MG63 (cell line): ENCODE measurements at regions not wholly inside any gene's neighbourhood (a gene's known extent, or its start where the extent isn't known, plus 50 kb on each side); places are given as distances from the start of the nearest gene placed in this dataset.

Source experiments
- DNase-seq: peaks from one replicate; pipeline ENCODE4 v3.0.0-alpha.2; 2020
- H3K27me3 ChIP-seq: fragments of 250-450 bp; sonication (Bioruptor Pico); 2 replicates; pipeline ENCODE4 v1.5.1; 2020; ENCODE audit warnings: mild to moderate bottlenecking, moderate library complexity
- H3K36me3 ChIP-seq: fragments of 250-450 bp; sonication (Bioruptor Pico); 2 replicates; pipeline ENCODE4 v1.5.1; 2020; ENCODE audit warnings: mild to moderate bottlenecking, moderate library complexity
- H3K4me3 ChIP-seq: fragments of 250-450 bp; sonication (Bioruptor Pico); 2 replicates; pipeline ENCODE4 v1.5.1; 2020; ENCODE audit warnings: mild to moderate bottlenecking, moderate library complexity
- H3K9me3 ChIP-seq: fragments of 250-450 bp; sonication (Bioruptor Pico); 2 replicates; pipeline ENCODE4 v1.5.1; 2020; ENCODE audit warnings: mild to moderate bottlenecking, moderate library complexity

DNA sequence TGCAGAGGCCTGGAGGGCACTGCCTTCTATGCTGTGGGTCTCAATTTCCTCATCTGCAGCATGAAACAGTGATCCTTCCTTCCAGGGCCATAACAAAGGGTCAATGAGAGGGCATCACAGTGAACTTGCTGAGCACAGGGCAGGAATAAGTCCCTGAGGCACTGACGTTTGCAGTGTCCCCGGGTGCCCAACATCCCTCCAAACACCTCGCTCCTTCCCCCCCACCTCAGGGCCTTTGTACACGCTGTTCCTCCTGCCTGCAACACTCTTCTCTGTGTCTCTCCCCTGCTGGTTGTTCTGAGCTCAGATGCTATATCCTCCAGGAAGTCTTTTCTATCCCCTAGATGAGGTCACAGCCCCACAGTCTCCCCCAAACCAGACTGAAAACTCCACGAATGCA lies 59.7 kb upstream of the TCF20 start:
- DNase-seq: no peak
- Histone ChIP-seq H3K36me3 (no peaks in the 10 kb centered on the region), H3K27me3 (no peaks in the 10 kb centered on the region), H3K4me3 (no peak overlapping the region), H3K9me3 (no peaks in the 10 kb centered on the region)

DNA sequence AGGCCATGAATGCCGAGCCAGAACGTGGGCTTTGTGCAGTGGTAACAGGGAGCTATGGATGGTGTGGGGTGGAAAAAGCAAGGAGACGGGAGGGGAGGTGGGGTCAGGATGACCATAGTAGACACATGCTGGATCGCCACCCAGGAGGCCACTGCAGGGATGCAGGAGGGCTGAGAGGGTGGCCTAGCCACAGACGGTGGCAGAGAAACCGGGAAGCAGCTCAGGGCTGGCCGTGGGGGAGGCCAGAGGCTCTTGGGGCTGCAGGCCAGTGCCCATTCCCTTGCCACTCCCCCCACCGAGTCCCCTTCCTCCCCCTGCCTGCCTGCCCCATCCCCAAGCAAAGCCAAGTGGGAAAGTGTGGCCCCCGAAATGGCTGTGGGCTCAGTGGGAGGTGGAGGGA lies 59.1 kb upstream of the TCF20 start:
- Histone ChIP-seq H3K27me3 (no peaks in the 10 kb centered on the region), H3K4me3 (no peak overlapping the region), H3K9me3 (no peaks in the 10 kb centered on the region), H3K36me3 (no peaks in the 10 kb centered on the region)
- DNase-seq: no peak

DNA sequence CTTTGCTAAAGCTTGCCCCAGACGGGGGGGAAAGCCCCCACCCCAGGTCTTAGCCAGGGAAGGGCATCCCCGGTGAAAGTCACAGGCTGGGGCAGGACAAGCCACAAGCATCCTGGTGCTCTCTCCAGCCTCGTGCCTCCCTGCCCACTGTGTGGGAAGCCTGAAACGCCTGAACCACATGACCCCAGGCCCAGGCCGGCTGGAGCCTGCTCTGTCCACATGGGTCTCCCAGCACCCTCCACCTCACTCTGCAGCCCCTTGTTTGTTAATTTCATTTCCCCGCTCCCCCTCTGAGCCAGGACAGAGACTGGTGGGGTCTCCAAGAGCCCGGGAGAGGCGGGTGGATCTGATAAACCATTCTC lies 58.3 kb upstream of the TCF20 start:
- H3K36me3 ChIP-seq: no peaks in the 10 kb centered on the region
- no peaks in the 10 kb centered on the region for H3K9me3 ChIP-seq
- no peak for DNase-seq
- H3K4me3 ChIP-seq: no peak overlapping the region
- H3K27me3 ChIP-seq: no peaks in the 10 kb centered on the region

DNA sequence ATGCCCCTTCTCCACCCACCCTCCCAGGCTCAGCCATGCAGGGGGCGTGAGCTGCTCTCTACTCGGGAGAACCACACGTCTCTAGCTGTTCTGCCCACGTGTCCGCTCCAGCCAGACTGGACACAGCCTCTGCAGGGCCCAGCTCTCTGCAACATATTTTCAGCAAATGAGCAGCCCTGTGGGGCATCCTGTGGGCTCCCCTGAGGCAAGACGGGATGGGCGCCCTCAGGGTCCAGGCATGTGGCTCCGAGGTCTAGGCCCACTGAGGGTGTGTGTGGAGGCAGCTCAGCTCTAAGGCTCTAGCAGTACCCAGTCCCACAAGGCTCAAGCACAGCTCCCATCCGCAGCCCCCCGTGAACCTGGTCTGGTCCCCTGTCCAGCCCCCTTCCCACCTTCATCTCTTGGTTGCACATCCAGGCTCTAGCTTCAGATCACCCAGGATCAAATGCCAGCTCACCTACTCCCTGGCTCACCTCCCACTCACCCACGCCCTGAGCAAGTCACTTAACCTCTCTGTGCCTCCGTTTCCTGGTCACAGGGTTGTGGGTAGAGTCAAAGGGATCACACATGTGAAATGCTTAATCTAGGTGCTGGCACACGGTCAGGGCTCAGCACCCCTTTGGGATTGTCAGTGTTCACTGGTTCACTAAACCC lies 57.8 kb upstream of the TCF20 start:
- no peak for DNase-seq

DNA sequence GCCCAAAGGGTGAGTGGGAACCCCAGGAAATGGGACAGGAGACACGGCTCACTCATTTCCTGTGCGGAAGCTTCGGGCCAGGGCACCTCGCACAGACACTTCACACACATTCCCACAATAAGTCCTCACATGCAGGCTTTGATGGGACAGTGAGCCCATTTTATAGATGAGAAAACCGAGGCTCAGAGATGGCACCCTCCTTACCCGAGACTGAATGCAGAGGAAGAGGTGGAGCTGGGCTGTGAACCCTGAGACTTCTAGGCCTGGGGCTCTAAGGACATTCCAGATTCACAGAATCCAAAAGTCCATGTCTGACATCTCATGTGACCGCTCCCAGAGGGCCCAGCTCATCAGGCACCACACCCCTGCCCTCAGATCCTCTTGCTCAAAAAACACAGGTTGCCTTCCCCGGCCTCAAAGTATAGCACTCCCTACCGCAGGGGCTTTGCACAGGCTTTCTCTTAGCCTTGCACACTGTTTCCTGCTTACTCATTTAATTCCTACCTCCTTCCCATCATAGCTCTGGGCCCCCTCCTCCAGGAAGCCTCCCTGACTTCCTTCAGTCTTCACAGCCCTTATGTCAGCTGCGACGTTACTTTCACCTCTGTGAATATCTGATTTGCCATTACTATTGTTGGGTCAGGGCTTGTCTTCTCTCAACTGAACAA lies 57.1 kb upstream of the TCF20 start:
- Histone ChIP-seq H3K4me3 (no peak overlapping the region), H3K27me3 (no peaks in the 10 kb centered on the region), H3K9me3 (no peaks in the 10 kb centered on the region), H3K36me3 (no peaks in the 10 kb centered on the region)
- no peak for DNase-seq

More for the DNA sequence above, 57.8 kb upstream of the TCF20 start:
- H3K9me3 ChIP-seq: no peaks in the 10 kb centered on the region
- no peaks in the 10 kb centered on the region for H3K36me3 ChIP-seq
- H3K4me3 ChIP-seq: no peak overlapping the region
- no peaks in the 10 kb centered on the region for H3K27me3 ChIP-seq

DNA sequence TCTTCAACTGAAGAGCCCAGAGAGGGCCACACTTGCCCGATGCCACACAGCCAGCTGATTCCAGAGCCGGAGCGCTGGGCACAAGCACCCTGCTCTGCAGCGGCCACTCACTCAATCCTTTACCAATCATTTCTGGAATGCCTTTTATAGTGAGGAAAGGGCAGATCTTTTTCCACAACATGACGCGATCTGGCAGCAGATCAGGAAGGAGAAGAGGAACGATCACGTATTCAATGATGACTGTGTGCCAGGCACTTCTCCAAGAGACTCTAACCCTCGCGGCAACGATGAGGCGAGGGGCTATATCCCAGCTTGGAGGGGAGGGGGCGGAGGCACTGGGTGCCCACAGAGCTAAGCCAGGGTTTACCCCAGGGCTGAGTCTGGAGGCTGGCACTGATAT lies 56.3 kb upstream of the TCF20 start:
- no peaks in the 10 kb centered on the region for H3K36me3 ChIP-seq
- no peaks in the 10 kb centered on the region for H3K27me3 ChIP-seq
- no peak overlapping the region for H3K4me3 ChIP-seq
- peak; percentile 80 for DNase-seq
- H3K9me3 ChIP-seq: no peaks in the 10 kb centered on the region

DNA sequence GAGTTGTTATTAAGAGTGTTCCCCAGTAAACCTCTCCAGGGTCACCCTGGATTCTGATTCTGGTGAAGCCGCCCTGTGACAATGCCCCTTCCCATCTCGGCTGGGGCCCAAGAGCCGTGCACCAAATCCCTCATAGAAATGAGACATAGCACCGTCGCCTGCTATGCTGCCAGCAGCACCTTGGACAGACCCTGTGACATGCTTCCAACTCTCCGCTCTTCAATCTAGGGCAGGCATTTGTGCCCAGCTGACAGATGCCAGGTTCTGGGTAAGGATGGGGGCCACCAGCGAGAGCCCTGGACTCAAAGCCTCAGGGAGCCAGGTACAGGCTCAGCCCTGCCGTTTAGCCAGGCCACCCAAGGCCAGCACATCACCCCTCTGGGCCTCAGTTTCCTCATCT lies 55.8 kb upstream of the TCF20 start:
- DNase-seq: no peak
- Histone ChIP-seq H3K27me3 (no peaks in the 10 kb centered on the region), H3K4me3 (no peak overlapping the region), H3K9me3 (no peaks in the 10 kb centered on the region), H3K36me3 (no peaks in the 10 kb centered on the region)

DNA sequence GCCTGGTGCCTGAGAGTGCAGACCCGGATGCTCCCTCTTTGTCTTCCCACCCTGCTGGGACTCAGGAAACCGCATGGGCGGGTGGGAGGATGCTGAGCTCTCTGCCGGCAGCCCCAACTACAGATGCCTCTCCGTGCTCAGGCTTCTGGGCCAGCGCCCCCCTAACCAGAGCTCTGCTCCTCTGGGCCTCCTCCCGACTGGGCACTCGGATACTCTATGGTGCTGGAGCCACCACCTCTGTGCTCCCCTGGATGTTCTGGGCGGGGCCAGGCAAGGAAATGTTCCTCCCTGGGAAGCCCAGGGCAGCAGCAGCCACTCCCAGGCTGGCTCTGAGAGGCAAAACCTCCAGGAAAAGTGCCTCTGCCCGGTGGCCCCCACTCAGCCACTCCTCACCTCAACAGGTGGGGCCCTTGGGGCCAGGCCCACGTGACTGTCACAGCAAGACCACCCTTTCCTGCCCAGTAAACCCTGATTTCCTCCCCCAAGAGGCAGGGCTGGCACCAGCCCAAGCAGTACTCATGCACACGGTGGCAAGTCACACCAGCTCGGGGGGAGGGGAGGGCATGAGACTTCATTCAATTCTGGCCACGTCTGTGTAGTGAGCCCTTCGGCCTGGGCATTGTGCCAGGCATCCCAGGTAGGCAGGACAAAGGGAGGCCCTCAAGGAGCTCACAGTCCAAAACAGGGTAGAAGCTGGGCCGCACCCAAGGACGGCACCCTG lies 54.7 kb upstream of the TCF20 start:
- no peak for DNase-seq
- no peaks in the 10 kb centered on the region for H3K27me3 ChIP-seq
- no peak overlapping the region for H3K4me3 ChIP-seq
- H3K36me3 ChIP-seq: no peaks in the 10 kb centered on the region
- H3K9me3 ChIP-seq: no peaks in the 10 kb centered on the region

DNA sequence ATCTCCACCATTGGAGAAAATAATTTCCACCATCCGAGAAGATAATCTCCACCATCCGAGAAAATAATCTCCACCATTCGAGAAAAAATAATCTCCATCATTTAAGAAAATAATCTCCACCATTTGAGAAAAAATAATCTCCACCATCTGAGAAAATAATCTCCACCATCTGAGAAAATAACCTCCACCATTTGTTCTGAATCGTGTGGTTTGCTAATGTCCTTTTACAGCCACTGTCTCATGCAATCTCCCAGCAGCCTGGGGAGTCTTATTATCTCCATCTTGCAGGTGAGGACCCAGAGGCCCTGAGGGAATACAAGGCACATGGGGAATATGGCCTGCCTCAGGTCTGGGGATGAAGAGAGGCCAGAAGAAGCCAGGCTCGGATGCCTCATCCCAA lies 54.1 kb upstream of the TCF20 start:
- Histone ChIP-seq H3K4me3 (no peak overlapping the region), H3K9me3 (no peaks in the 10 kb centered on the region), H3K36me3 (no peaks in the 10 kb centered on the region), H3K27me3 (no peaks in the 10 kb centered on the region)
- DNase-seq: no peak

DNA sequence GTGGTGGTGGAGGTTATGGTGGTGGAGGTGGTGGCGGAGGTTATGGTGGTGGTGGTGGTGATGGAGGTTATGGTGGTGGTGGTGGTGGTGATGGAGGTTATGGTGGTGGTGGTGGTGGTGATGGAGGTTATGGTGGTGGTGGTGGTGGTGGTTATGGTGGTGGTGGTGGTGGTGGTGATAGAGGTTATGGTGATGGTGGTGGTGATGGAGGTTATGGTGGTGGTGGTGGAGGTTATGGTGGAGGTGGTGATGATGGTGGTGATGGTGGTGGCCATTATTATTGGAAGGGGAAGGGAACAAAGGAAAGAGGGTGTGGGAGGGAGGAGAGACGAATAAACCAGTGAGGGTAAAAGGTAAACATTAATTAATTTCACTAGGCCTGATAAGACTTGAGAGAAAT lies 53.5 kb upstream of the TCF20 start:
- no peak for DNase-seq
- Histone ChIP-seq H3K9me3 (no peaks in the 10 kb centered on the region), H3K27me3 (no peaks in the 10 kb centered on the region), H3K36me3 (no peaks in the 10 kb centered on the region), H3K4me3 (no peak overlapping the region)

DNA sequence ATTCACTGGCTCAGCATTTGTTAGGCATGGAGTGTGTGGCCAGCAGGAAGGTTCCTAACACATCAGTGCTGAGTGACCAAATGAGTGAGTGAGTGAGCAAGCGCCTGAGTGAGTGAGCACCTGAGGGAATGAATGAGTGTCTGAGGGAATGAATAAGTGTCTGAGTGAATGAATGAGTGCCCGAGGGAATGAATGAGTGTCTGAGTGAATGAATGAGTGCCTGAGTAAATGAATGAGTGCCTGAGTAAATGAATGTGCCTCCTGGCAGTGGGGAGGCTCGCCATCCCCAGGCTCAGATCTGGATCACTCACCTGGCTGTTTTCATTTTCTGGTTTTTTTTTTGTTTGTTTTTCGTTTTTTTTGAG lies 52.1 kb upstream of the TCF20 start:
- H3K27me3 ChIP-seq: no peaks in the 10 kb centered on the region
- no peak overlapping the region for H3K4me3 ChIP-seq
- no peaks in the 10 kb centered on the region for H3K36me3 ChIP-seq
- DNase-seq: no peak
- H3K9me3 ChIP-seq: no peaks in the 10 kb centered on the region

DNA sequence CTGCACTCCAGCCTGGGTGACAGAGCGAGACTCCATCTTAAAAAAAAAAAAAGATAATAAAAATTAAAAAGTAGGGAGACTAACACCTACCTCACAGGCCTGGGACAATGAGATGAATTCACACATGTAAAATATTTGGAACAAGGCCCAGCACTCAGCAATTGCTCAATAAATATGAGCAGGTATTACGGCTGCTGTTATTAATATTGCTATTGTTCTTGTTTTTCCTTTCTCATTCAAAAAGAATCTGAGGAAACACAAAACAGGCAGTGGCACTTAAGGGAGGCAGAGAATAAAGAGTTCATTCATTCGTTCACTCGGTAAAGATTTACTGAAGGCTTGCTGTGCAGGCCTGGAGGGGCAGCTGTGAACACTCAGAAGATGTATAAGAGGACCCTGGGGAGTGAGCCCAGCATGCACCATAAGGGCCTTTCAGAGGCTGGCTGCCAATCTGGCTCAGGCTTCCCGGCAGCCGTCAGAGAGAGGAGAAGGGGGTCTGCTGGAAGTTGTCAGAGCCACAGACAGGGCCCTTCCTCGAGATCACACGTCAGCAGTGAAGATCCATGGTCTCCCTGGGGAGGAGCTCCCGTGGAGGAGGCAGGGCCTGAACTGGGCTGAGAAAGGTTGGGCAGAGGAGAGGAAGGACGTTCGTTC lies 51.6 kb upstream of the TCF20 start:
- DNase-seq: no peak
- Histone ChIP-seq H3K4me3 (no peak overlapping the region), H3K9me3 (no peaks in the 10 kb centered on the region)

DNA sequence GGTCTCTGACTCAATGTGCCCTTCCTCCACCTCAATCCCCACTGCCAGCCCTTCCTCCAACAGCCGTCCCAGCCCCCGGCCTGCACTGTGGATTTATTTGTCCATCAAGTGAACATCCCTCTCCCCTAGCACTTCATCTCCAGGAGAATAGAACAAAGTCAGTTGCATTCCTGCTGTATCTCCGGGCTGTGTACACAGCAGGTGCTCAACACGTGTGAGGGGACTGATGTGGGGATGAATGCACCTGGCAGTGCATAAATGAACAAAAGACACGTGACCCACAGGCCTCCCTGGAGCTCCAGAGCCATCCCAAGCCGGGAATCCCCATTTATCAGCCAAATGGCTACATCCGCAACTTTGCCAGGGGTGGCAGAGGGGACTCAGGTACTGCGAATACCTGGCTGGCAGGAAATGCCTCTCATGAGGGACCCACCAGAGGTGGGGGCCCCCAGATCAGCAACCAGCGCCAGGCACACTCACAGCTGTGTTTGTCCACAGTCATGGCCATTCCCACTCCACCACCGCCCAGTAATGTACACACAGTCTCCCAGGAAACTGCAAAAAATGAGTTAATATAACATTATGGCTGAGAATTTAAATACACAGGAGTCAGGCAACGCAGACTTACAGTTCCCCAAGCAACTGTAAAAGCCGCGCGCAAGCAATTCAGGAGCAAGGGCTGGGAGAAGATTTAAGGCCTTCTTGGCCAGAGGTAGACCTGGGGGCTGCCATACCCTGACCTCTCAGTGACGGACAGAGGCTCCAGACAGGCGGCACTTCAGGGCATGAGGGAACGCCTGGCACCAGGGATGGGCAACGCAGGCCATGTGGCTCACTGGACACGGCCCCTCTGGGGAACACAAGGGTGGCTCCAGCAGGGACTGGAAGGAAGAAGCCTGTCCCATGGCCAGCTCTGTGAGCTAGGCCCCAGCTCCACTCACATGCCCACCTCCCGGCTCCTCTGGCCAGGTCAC lies 50.3 kb upstream of the TCF20 start:
- no peaks in the 10 kb centered on the region for H3K27me3 ChIP-seq
- DNase-seq: no peak

More for the DNA sequence above, 51.6 kb upstream of the TCF20 start:
- no peaks in the 10 kb centered on the region for H3K27me3 ChIP-seq
- no peaks in the 10 kb centered on the region for H3K36me3 ChIP-seq

More for the DNA sequence above, 50.3 kb upstream of the TCF20 start:
- H3K36me3 ChIP-seq: no peaks in the 10 kb centered on the region
- no peaks in the 10 kb centered on the region for H3K9me3 ChIP-seq
- no peak overlapping the region for H3K4me3 ChIP-seq
